K562 (cell line): ENCODE measurements at regions not wholly inside any gene's neighbourhood (a gene's known extent, or its start where the extent isn't known, plus 50 kb on each side); places are given as distances from the start of the nearest gene placed in this dataset.

Source experiments
- HMG20B ChIP-seq: fragments of 250-450 bp; sonication (Bioruptor Pico); IDR thresholded peaks from 2 replicates; pipeline ENCODE4 v1.5.0; 2021; ENCODE audit warnings: mild to moderate bottlenecking
- MAX ChIP-seq: sonication (generic); formaldehyde crosslinking; IDR thresholded peaks from 2 replicates; pipeline ENCODE4 v1.9.0; 2022; ENCODE audit warnings: mild to moderate bottlenecking, missing genetic modification reagents
- RAD21 ChIP-seq, 2 experiments: fragments of 250-450 bp in 1 of 2; fragments of 450-650 bp in 1 of 2; sonication (Bioruptor Pico) in 1 of 2; formaldehyde crosslinking in 1 of 2; IDR thresholded peaks in 1 of 2; conservative IDR thresholded peaks in 1 of 2; 2 replicates each; pipeline versions ENCODE4 v1.4.0 to v1.8.0; 2020 to 2022; ENCODE audit warnings: mild to moderate bottlenecking in 2 of 2, moderate library complexity in 1 of 2
- RNF2 ChIP-seq: sonication (generic); IDR thresholded peaks from 2 replicates; pipeline ENCODE4 v1.6.1; 2016
- SMARCE1 ChIP-seq: fragments of 450-650 bp; IDR thresholded peaks from 2 replicates; pipeline ENCODE4 v1.7.1; 2016; ENCODE audit warnings: mild to moderate bottlenecking
- TAF1 ChIP-seq: IDR thresholded peaks from 2 replicates; pipeline ENCODE4 v1.6.1; 2011; ENCODE audit warnings: mild to moderate bottlenecking, low read length, moderate library complexity; ENCODE audit not compliant: insufficient read depth, control insufficient read depth, severe bottlenecking; ENCODE audit errors: extremely low read depth
- TF ChIP-seq, protein P1 (sequence below), 3 experiments: IDR thresholded peaks in 2 of 3; conservative IDR thresholded peaks in 1 of 3; 2 replicates each; pipeline ENCODE4 v1.5.1; 2011 to 2012; ENCODE audit warnings: low read length in 3 of 3, mild to moderate bottlenecking in 3 of 3, control low read depth in 2 of 3, improper control_type of control experiment in 1 of 3, inconsistent platforms in 1 of 3, low read depth in 1 of 3, mixed read lengths in 1 of 3, moderate library complexity in 1 of 3; ENCODE audit not compliant: insufficient read depth in 2 of 3
- TF ChIP-seq, protein P2 (sequence below): sonication (generic); formaldehyde crosslinking; IDR thresholded peaks from 2 replicates; pipeline ENCODE4 v1.8.1; 2023; ENCODE audit warnings: mild to moderate bottlenecking, missing genetic modification reagents

GRCh38 chr4:64814616-64815015, 405.4 kb upstream of the TECRL start:
- TF ChIP-seq SMARCE1 (no peak), TAF1 (no peak), RNF2 (no peak), MAX (CRISPR knock-in tag) (no peak), HMG20B (CRISPR knock-in tag) (no peak), RAD21 (CRISPR knock-in tag; conservative IDR thresholded peaks at IDR 0.05 in 1 of 2, IDR thresholded peaks at IDR 0.05 in 1 of 2) (no peak)
- TF ChIP-seq, protein P1, sequence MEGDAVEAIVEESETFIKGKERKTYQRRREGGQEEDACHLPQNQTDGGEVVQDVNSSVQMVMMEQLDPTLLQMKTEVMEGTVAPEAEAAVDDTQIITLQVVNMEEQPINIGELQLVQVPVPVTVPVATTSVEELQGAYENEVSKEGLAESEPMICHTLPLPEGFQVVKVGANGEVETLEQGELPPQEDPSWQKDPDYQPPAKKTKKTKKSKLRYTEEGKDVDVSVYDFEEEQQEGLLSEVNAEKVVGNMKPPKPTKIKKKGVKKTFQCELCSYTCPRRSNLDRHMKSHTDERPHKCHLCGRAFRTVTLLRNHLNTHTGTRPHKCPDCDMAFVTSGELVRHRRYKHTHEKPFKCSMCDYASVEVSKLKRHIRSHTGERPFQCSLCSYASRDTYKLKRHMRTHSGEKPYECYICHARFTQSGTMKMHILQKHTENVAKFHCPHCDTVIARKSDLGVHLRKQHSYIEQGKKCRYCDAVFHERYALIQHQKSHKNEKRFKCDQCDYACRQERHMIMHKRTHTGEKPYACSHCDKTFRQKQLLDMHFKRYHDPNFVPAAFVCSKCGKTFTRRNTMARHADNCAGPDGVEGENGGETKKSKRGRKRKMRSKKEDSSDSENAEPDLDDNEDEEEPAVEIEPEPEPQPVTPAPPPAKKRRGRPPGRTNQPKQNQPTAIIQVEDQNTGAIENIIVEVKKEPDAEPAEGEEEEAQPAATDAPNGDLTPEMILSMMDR (IDR thresholded peaks at IDR 0.05 in 2 of 3, conservative IDR thresholded peaks at IDR 0.05 in 1 of 3; ENCODE audit: insufficient read depth in 2 of 3, low read depth in 1 of 3, low read length in 3 of 3), result no peak
- TF ChIP-seq, protein P2, sequence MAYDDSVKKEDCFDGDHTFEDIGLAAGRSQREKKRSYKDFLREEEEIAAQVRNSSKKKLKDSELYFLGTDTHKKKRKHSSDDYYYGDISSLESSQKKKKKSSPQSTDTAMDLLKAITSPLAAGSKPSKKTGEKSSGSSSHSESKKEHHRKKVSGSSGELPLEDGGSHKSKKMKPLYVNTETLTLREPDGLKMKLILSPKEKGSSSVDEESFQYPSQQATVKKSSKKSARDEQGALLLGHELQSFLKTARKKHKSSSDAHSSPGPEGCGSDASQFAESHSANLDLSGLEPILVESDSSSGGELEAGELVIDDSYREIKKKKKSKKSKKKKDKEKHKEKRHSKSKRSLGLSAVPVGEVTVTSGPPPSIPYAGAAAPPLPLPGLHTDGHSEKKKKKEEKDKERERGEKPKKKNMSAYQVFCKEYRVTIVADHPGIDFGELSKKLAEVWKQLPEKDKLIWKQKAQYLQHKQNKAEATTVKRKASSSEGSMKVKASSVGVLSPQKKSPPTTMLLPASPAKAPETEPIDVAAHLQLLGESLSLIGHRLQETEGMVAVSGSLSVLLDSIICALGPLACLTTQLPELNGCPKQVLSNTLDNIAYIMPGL, result no peak
